OCI-LY3 (cell line): ENCODE measurements at regions not wholly inside any gene's neighbourhood (a gene's known extent, or its start where the extent isn't known, plus 50 kb on each side); places are given as distances from the start of the nearest gene placed in this dataset.

ENCODE experiments used
- H2AFZ ChIP-seq: fragments of 200-600, 300-600 bp; shearing (Covaris generic); 2 replicates; pipeline ENCODE4 v1.6.0; 2014; ENCODE audit warnings: antibody characterized with exemption, low read depth, low read length
- H3K27ac ChIP-seq: fragments of 200-600, 300-600 bp; sonication (generic); 2 replicates; pipeline ENCODE4 v1.5.1; 2014; ENCODE audit warnings: mild to moderate bottlenecking, low read length, moderate library complexity, mixed read lengths
- H3K27me3 ChIP-seq: fragments of 200-600, 300-600 bp; sonication (generic); 2 replicates; pipeline ENCODE4 v1.6.1; 2014; ENCODE audit warnings: low read depth, low read length, mixed read lengths
- H3K36me3 ChIP-seq: fragments of 200-600, 300-600 bp; sonication (generic); replicated peaks from 2 replicates; pipeline ENCODE3; 2014; ENCODE audit warnings: low read depth, low read length, mixed read lengths
- H3K4me1 ChIP-seq: fragments of 300-600, 200-600 bp; sonication (generic); 2 replicates; pipeline ENCODE4 v1.6.1; 2014; ENCODE audit warnings: low read length, mixed read lengths
- H3K4me2 ChIP-seq: fragments of 200-600, 300-600 bp; sonication (generic); 2 replicates; pipeline ENCODE4 v1.6.1; 2014; ENCODE audit warnings: low read length, mixed read lengths
- H3K4me3 ChIP-seq: fragments of 300-600, 200-600 bp; sonication (generic); 2 replicates; pipeline ENCODE4 v1.5.1; 2014; ENCODE audit warnings: antibody characterized with exemption, mild to moderate bottlenecking, low read length, moderate library complexity
- H3K79me2 ChIP-seq: fragments of 300-600, 200-600 bp; shearing (Covaris generic); 2 replicates; pipeline ENCODE4 v1.6.1; 2014; ENCODE audit warnings: mild to moderate bottlenecking, low read length, mixed read lengths
- H3K9ac ChIP-seq: fragments of 300-600, 200-600 bp; shearing (Covaris generic); 2 replicates; pipeline ENCODE4 v1.6.0; 2014; ENCODE audit warnings: mild to moderate bottlenecking, low read length, moderate library complexity
- H3K9me3 ChIP-seq: fragments of 200-600, 300-600 bp; shearing (Covaris generic); 2 replicates; pipeline ENCODE4 v1.6.1; 2014; ENCODE audit warnings: low read length, mixed read lengths; ENCODE audit not compliant: insufficient read depth
- H4K20me1 ChIP-seq: fragments of 200-600, 300-600 bp; sonication (generic); 2 replicates; pipeline ENCODE4 v1.6.1; 2016; ENCODE audit warnings: low read length, mixed read lengths; ENCODE audit not compliant: insufficient read depth
- EZH2phosphoT487 ChIP-seq: fragments of 200-600 bp; shearing (Covaris generic); IDR thresholded peaks from 2 replicates; pipeline ENCODE4 v1.6.1; 2018; ENCODE audit warnings: antibody characterized with exemption, mixed run types, low read depth
- TF ChIP-seq, protein P1 (sequence below): fragments of 200-600, 300-600 bp; sonication (generic); IDR thresholded peaks from 2 replicates; pipeline ENCODE4 v1.5.1; 2014; ENCODE audit warnings: antibody characterized with exemption, low read length, low read depth

DNA sequence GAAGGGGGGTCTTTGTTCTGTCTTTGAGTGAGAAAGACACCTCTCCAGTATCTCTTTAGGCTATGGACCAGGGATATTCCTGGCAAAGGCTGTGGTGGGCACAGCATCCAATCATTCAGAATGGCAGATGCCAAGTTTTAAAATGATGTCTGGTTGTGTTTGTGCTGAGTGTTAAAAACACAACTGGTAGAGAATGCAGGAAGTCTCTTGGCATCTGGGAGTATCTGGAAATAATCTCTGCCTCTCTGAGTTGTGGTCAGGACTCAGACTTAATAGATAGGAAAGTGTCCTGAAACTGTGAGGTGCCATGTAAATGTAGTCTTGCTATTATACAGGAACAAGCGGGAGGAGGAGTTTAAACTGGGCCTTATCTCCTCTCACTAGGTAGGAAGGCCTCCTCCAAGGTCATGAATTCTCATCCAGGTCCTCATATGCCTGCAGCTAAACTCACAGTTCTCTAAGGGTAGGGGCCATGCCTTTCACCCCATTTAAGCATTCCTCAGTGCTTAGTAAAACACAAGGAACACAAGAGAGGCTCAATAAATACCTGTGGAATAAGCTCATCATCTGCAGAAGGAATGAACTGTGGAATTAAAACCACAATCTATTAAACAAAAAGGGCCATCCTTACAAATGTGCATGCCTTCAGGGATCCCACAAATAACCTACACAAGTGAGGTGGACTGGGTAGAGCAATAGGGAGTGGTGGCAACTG is 317.6 kb downstream of the CBLN1 start:
- Histone ChIP-seq H3K9me3 (no peaks in the 10 kb centered on the region), H3K27me3 (no peaks in the 10 kb centered on the region), H3K4me3 (no peak overlapping the region), H3K4me2 (no peak overlapping the region), H3K4me1 (no peaks in the 10 kb centered on the region), H3K36me3 (no peaks in the 10 kb centered on the region), H4K20me1 (no peaks in the 10 kb centered on the region), H2AFZ (no peak overlapping the region), H3K79me2 (no peaks in the 10 kb centered on the region), H3K9ac (no peak overlapping the region), H3K27ac (no peak overlapping the region)
- TF ChIP-seq, protein P1, sequence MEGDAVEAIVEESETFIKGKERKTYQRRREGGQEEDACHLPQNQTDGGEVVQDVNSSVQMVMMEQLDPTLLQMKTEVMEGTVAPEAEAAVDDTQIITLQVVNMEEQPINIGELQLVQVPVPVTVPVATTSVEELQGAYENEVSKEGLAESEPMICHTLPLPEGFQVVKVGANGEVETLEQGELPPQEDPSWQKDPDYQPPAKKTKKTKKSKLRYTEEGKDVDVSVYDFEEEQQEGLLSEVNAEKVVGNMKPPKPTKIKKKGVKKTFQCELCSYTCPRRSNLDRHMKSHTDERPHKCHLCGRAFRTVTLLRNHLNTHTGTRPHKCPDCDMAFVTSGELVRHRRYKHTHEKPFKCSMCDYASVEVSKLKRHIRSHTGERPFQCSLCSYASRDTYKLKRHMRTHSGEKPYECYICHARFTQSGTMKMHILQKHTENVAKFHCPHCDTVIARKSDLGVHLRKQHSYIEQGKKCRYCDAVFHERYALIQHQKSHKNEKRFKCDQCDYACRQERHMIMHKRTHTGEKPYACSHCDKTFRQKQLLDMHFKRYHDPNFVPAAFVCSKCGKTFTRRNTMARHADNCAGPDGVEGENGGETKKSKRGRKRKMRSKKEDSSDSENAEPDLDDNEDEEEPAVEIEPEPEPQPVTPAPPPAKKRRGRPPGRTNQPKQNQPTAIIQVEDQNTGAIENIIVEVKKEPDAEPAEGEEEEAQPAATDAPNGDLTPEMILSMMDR, result no peak

- H3K27ac ChIP-seq, result no peak overlapping the region
- H3K4me2 ChIP-seq, result no peak overlapping the region
- no peaks in the 10 kb centered on the region for H3K36me3 ChIP-seq
- no peak overlapping the region for H3K4me3 ChIP-seq
- no peaks in the 10 kb centered on the region for H3K79me2 ChIP-seq
- no peaks in the 10 kb centered on the region for H4K20me1 ChIP-seq
- TF ChIP-seq, protein P1, result no peak
- no peak for TF ChIP-seq EZH2phosphoT487
- H3K9ac ChIP-seq, result no peak overlapping the region
- no peaks in the 10 kb centered on the region for H3K4me1 ChIP-seq
- H3K27me3 ChIP-seq, result no peaks in the 10 kb centered on the region
- H2AFZ ChIP-seq, result no peak overlapping the region
- no peaks in the 10 kb centered on the region for H3K9me3 ChIP-seq
Observed at GRCh38 chr16:48963306-48963705, 318.3 kb downstream of the CBLN1 start.

DNA sequence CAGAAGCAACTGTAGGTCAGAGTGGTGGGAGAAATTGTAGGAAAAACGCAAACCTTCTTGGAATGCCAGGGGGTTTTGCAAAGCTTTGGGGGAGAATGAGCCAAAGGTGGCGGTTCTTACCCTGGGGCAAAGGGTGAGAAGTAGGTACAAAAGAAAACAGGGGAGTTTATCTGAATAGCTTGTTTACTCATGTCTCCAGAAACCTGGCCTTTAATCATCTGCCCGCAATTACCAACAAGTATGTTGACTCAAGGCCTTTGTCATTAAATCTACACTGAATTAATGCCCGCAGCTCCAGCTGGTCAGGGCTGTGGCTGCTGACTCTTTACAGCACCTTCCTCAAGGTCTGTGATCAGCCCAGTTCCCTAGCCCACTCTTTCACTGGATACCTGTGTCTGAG is 320.1 kb downstream of the CBLN1 start:
- Histone ChIP-seq H3K4me2 (no peak overlapping the region), H3K79me2 (no peaks in the 10 kb centered on the region), H3K27me3 (no peaks in the 10 kb centered on the region), H3K9ac (no peak overlapping the region), H3K4me1 (no peaks in the 10 kb centered on the region), H3K36me3 (no peaks in the 10 kb centered on the region), H4K20me1 (no peaks in the 10 kb centered on the region), H3K9me3 (no peaks in the 10 kb centered on the region), H2AFZ (no peak overlapping the region), H3K27ac (no peak overlapping the region), H3K4me3 (no peak overlapping the region)
- no peak for TF ChIP-seq EZH2phosphoT487
- TF ChIP-seq, protein P1, result no peak

- Histone ChIP-seq H3K4me3 (no peak overlapping the region), H4K20me1 (no peaks in the 10 kb centered on the region), H3K4me2 (no peak overlapping the region), H3K4me1 (no peaks in the 10 kb centered on the region), H3K36me3 (no peaks in the 10 kb centered on the region), H3K9ac (no peak overlapping the region), H3K27ac (no peak overlapping the region), H2AFZ (no peak overlapping the region), H3K79me2 (no peaks in the 10 kb centered on the region), H3K9me3 (no peaks in the 10 kb centered on the region), H3K27me3 (no peaks in the 10 kb centered on the region)
- TF ChIP-seq, protein P1, result no peak
- TF ChIP-seq EZH2phosphoT487, result no peak
Observed at GRCh38 chr16:48960830-48961229, 320.8 kb downstream of the CBLN1 start.
